A673 (cell line): ENCODE measurements at regions not wholly inside any gene's neighbourhood (a gene's known extent, or its start where the extent isn't known, plus 50 kb on each side); places are given as distances from the start of the nearest gene placed in this dataset.

Experiments used
- BruUV-seq: library from RNA; stranded (reverse); fragments of 400-500 nt; replicated peaks from 2 replicates; lab custom pipeline; 2021; lab: Mats Ljungman, UMichigan
- CTCF ChIA-PET: fragments of 300-600 bp; sonication (Branson Sonifier 250); formaldehyde crosslinking; loops from one replicate; lab custom pipeline; 2022; ENCODE audit warnings: antibody characterized with exemption; lab: Charles Lee
- POLR2A ChIA-PET: fragments of 300-600 bp; sonication (Branson Sonifier 250); formaldehyde crosslinking; loops from one replicate; lab custom pipeline; 2022; ENCODE audit warnings: antibody characterized with exemption; ENCODE audit not compliant: low non-redundant PET; lab: Charles Lee
- DNase-seq: peaks from one replicate; pipeline ENCODE4 v3.0.0-alpha.2; 2015; ENCODE audit warnings: low spot score
- H3K27ac ChIP-seq: fragments of 200-600 bp; sonication (generic); 2 replicates; pipeline ENCODE4 v1.5.1; 2016; ENCODE audit warnings: mixed run types, low read depth, mild to moderate bottlenecking, mixed read lengths, antibody characterized with exemption, low read length; ENCODE audit not compliant: poor library complexity, severe bottlenecking
- H3K27me3 ChIP-seq: fragments of 200-600 bp; sonication (generic); replicated peaks from 2 replicates; pipeline ENCODE4 v1.6.1; 2017; ENCODE audit warnings: mixed run types, low read depth, mild to moderate bottlenecking, mixed read lengths, antibody characterized with exemption, low read length; ENCODE audit not compliant: insufficient read depth, poor library complexity
- H3K36me3 ChIP-seq: fragments of 200-600 bp; sonication (generic); 2 replicates; pipeline ENCODE4 v1.6.1; 2016; ENCODE audit warnings: mixed run types, mild to moderate bottlenecking, mixed read lengths, antibody characterized with exemption, low read length; ENCODE audit not compliant: insufficient read depth, poor library complexity, severe bottlenecking
- H3K4me1 ChIP-seq: fragments of 200-600 bp; sonication (generic); 2 replicates; pipeline ENCODE4 v1.6.1; 2017; ENCODE audit warnings: mixed run types, mild to moderate bottlenecking, mixed read lengths, antibody characterized with exemption, low read length; ENCODE audit not compliant: insufficient read depth, poor library complexity, severe bottlenecking
- H3K4me3 ChIP-seq: fragments of 200-600 bp; sonication (generic); 2 replicates; pipeline ENCODE4 v1.5.1; 2016; ENCODE audit warnings: low read depth, mixed run types, mild to moderate bottlenecking, mixed read lengths, low read length; ENCODE audit not compliant: poor library complexity, severe bottlenecking
- H3K9me3 ChIP-seq: fragments of 200-600 bp; sonication (generic); 2 replicates; pipeline ENCODE4 v1.6.1; 2016; ENCODE audit warnings: mixed run types, low read depth, mild to moderate bottlenecking, mixed read lengths, antibody characterized with exemption, low read length; ENCODE audit not compliant: poor library complexity, severe bottlenecking
- EZH2 ChIP-seq: fragments of 200-600 bp; sonication (generic); IDR thresholded peaks from 2 replicates; pipeline ENCODE4 v1.6.1; 2017; ENCODE audit warnings: borderline replicate concordance, low read depth, mild to moderate bottlenecking, mixed read lengths, antibody characterized with exemption, low read length; ENCODE audit not compliant: poor library complexity, severe bottlenecking
- intact Hi-C: fragments of 100-400 bp; cut with micrococcal nuclease; formaldehyde crosslinking; loops from one replicate; pipeline ENCODE4 v1.10.0; 2022; ENCODE audit not compliant: unreplicated experiment
- TF ChIP-seq, protein P1 (sequence below): fragments of 300-800, 200-600 bp; sonication (generic); conservative IDR thresholded peaks from 2 replicates; pipeline ENCODE4 v1.5.1; 2017; ENCODE audit warnings: low read depth, mild to moderate bottlenecking, antibody characterized with exemption, low read length, moderate library complexity, mixed read lengths

DNA sequence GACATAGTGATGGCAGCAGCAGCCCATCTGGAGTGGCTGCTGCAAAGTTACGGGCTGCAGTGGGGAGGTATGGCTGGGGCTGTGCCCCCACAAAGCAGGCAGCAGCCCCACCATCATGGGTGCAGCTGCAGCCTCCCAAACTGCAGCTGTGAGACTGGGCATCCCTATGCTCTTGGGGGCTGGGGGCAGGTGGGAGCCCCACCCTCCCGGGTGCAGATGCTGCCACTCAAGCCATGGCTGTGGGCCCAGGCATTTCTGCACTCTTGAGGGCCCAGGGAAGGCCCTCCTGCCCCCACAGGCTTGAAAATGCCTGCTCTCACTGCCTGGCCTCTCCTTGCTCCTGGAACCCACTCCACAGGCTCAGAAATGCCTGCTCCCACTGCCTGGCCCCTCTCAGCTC lies 389.4 kb downstream of the TEX13C start:
- no peak for DNase-seq
- no peak overlapping the region for H3K27ac ChIP-seq
- H3K27me3 ChIP-seq, result no peaks in the 10 kb centered on the region
- CTCF ChIA-PET, result no interaction called here
- BruUV-seq, result no TSS peak
- no peaks in the 10 kb centered on the region for H3K4me1 ChIP-seq
- intact Hi-C loops, result no loop called here
- no peaks in the 10 kb centered on the region for H3K36me3 ChIP-seq
- POLR2A ChIA-PET, result no interaction called here
- no peak overlapping the region for H3K4me3 ChIP-seq
- H3K9me3 ChIP-seq, result no peaks in the 10 kb centered on the region
- no peak for TF ChIP-seq EZH2
- TF ChIP-seq, protein P1, sequence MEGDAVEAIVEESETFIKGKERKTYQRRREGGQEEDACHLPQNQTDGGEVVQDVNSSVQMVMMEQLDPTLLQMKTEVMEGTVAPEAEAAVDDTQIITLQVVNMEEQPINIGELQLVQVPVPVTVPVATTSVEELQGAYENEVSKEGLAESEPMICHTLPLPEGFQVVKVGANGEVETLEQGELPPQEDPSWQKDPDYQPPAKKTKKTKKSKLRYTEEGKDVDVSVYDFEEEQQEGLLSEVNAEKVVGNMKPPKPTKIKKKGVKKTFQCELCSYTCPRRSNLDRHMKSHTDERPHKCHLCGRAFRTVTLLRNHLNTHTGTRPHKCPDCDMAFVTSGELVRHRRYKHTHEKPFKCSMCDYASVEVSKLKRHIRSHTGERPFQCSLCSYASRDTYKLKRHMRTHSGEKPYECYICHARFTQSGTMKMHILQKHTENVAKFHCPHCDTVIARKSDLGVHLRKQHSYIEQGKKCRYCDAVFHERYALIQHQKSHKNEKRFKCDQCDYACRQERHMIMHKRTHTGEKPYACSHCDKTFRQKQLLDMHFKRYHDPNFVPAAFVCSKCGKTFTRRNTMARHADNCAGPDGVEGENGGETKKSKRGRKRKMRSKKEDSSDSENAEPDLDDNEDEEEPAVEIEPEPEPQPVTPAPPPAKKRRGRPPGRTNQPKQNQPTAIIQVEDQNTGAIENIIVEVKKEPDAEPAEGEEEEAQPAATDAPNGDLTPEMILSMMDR, result no peak

DNA sequence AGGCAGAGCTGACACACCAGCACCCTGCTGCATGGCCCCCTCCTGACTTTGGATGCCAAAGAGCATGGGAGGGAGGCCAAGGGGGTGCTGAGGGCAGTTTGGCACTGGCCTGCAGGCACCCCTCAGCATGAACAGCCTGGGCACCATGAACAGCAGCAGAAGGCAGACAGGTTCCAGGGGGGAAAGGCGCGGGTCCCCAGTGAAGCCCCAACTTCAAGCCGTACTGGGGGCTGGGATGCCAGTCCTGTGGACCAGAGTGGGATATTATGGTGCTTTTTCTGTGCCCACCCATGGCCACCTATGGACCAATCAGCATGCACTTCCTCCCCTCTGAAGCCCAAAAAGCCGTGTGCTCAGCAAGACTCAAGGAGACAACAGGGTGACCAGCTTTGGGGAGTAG lies 389.9 kb downstream of the TEX13C start:
- no TSS peak for BruUV-seq
- ChIA-PET POLR2A (no interaction called here), CTCF (no interaction called here)
- H3K27me3 ChIP-seq, result no peaks in the 10 kb centered on the region
- H3K27ac ChIP-seq, result no peak overlapping the region
- H3K4me3 ChIP-seq, result no peak overlapping the region
- no peak for TF ChIP-seq EZH2
- TF ChIP-seq, protein P1, result no peak
- H3K36me3 ChIP-seq, result no peaks in the 10 kb centered on the region
- intact Hi-C loops, result no loop called here
- no peaks in the 10 kb centered on the region for H3K4me1 ChIP-seq
- DNase-seq, result no peak
- no peaks in the 10 kb centered on the region for H3K9me3 ChIP-seq

DNA sequence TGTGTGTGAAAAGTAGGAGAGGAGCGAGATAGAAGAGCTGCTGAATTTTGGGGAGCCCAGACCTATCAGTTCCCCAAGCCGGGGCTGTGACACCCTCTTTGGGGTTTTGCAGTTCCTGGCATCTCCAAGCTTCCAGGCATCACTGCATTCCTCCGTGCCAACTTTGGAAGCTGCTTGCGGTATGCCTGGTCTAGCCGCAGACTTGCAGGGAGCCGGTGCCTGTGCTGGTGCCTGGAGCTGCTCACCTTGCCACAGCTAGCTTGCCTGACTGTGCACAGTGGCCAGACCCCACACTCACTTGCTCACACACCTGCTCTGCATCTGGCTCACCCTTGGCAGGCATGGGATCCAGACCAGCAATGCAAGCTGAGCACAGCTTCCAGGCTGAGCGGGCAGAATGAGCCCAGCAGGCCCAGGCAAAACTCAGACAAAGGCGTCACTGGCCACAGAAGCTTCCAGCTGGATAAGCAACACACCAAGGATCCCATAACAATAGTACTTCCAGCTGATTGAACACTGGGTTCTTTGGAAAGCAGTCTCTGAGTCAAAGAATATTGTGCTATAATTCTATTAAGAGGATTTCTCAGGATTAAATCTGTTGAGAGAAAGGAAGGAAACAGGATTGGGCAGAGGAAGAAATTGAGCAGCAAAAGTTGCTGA lies 390.9 kb downstream of the TEX13C start:
- Histone ChIP-seq H3K9me3 (no peaks in the 10 kb centered on the region), H3K4me1 (no peaks in the 10 kb centered on the region), H3K27ac (no peak overlapping the region), H3K27me3 (no peaks in the 10 kb centered on the region), H3K4me3 (no peak overlapping the region), H3K36me3 (no peaks in the 10 kb centered on the region)
- ChIA-PET CTCF (no interaction called here), POLR2A (interaction anchor here (0.7 kb wide), 1 partner anchor 222 kb away, joined by 5 read pairs; no protein-coding TSS in a partner anchor)
- no TSS peak for BruUV-seq
- intact Hi-C loops, result no loop called here
- DNase-seq, result no peak
- TF ChIP-seq, protein P1, result no peak
- TF ChIP-seq EZH2, result no peak
